ENCODE measurements at regions not wholly inside any gene's neighbourhood (a gene's known extent, or its start where the extent isn't known, plus 50 kb on each side); places are given as distances from the start of the nearest gene placed in this dataset.
A peak's percentile ranks its signal among the peaks of the same experiment; 100 is the strongest.

GRCh38 chr13:68473834-68474326 is 1243.7 kb upstream of the PCDH9 start:
- DNase-seq (ENCODE audit: low read depth) = no peak
- no peak overlapping the region for H3K9ac ChIP-seq (ENCODE audit: low read length)

GRCh38 chr13:68467160-68467559 is 1237.0 kb upstream of the PCDH9 start:
- DNase-seq (ENCODE audit: low read depth) = no peak
- Histone ChIP-seq H3K4me1 (ENCODE audit: control insufficient read depth, insufficient read depth, low read length) (no peaks in the 10 kb centered on the region), H3K9me3 (ENCODE audit: control insufficient read depth, low read length) (no peaks in the 10 kb centered on the region), H3K4me3 (ENCODE audit: low read length) (no peak overlapping the region), H3K36me3 (ENCODE audit: control insufficient read depth, insufficient read depth, low read length, severe bottlenecking) (no peaks in the 10 kb centered on the region), H3K27me3 (replicated peaks; ENCODE audit: control insufficient read depth, insufficient read depth, low read length) (no peaks in the 10 kb centered on the region), H3K9ac (ENCODE audit: low read length) (no peak overlapping the region)

More at GRCh38 chr13:68473834-68474326, 1243.7 kb upstream of the PCDH9 start:
- Histone ChIP-seq H3K4me1 (ENCODE audit: control insufficient read depth, insufficient read depth, low read length) (no peaks in the 10 kb centered on the region), H3K36me3 (ENCODE audit: control insufficient read depth, insufficient read depth, low read length, severe bottlenecking) (no peaks in the 10 kb centered on the region), H3K27me3 (replicated peaks; ENCODE audit: control insufficient read depth, insufficient read depth, low read length) (no peaks in the 10 kb centered on the region), H3K9me3 (ENCODE audit: control insufficient read depth, low read length) (no peaks in the 10 kb centered on the region), H3K4me3 (ENCODE audit: low read length) (no peak overlapping the region)

GRCh38 chr13:68440874-68441273 is 1210.7 kb upstream of the PCDH9 start:
- no peak overlapping the region for H3K9ac ChIP-seq (ENCODE audit: low read length)
- no peak for DNase-seq (ENCODE audit: low read depth)
- H3K9me3 ChIP-seq (ENCODE audit: control insufficient read depth, low read length) = peaks cover 4% of the 10 kb centered on the region
- H3K4me1 ChIP-seq (ENCODE audit: control insufficient read depth, insufficient read depth, low read length) = no peaks in the 10 kb centered on the region
- H3K27me3 ChIP-seq (replicated peaks; ENCODE audit: control insufficient read depth, insufficient read depth, low read length) = no peaks in the 10 kb centered on the region
- no peaks in the 10 kb centered on the region for H3K36me3 ChIP-seq (ENCODE audit: control insufficient read depth, insufficient read depth, low read length, severe bottlenecking)
- H3K4me3 ChIP-seq (ENCODE audit: low read length) = no peak overlapping the region

- Histone ChIP-seq H3K4me1 (ENCODE audit: control insufficient read depth, insufficient read depth, low read length) (no peaks in the 10 kb centered on the region), H3K9me3 (ENCODE audit: control insufficient read depth, low read length) (peaks cover 3% of the 10 kb centered on the region), H3K36me3 (ENCODE audit: control insufficient read depth, insufficient read depth, low read length, severe bottlenecking) (no peaks in the 10 kb centered on the region), H3K4me3 (ENCODE audit: low read length) (no peak overlapping the region), H3K9ac (ENCODE audit: low read length) (no peak overlapping the region), H3K27me3 (replicated peaks; ENCODE audit: control insufficient read depth, insufficient read depth, low read length) (no peaks in the 10 kb centered on the region)
- peak; percentile 0 for DNase-seq (ENCODE audit: low read depth)
These were observed 1209.7 kb upstream of the PCDH9 start for GRCh38 chr13:68439817-68440216.

- Histone ChIP-seq H3K27me3 (replicated peaks; ENCODE audit: control insufficient read depth, insufficient read depth, low read length) (no peaks in the 10 kb centered on the region), H3K9me3 (ENCODE audit: control insufficient read depth, low read length) (peaks cover 6% of the 10 kb centered on the region), H3K36me3 (ENCODE audit: control insufficient read depth, insufficient read depth, low read length, severe bottlenecking) (no peaks in the 10 kb centered on the region), H3K9ac (ENCODE audit: low read length) (no peak overlapping the region), H3K4me1 (ENCODE audit: control insufficient read depth, insufficient read depth, low read length) (no peaks in the 10 kb centered on the region), H3K4me3 (ENCODE audit: low read length) (no peak overlapping the region)
- no peak for DNase-seq (ENCODE audit: low read depth)
These were observed 1198.2 kb upstream of the PCDH9 start for GRCh38 chr13:68428292-68428691.

- Histone ChIP-seq H3K9ac (ENCODE audit: low read length) (no peak overlapping the region), H3K9me3 (ENCODE audit: control insufficient read depth, low read length) (peaks cover 16% of the 10 kb centered on the region), H3K27me3 (replicated peaks; ENCODE audit: control insufficient read depth, insufficient read depth, low read length) (no peaks in the 10 kb centered on the region), H3K36me3 (ENCODE audit: control insufficient read depth, insufficient read depth, low read length, severe bottlenecking) (no peaks in the 10 kb centered on the region), H3K4me1 (ENCODE audit: control insufficient read depth, insufficient read depth, low read length) (no peaks in the 10 kb centered on the region), H3K4me3 (ENCODE audit: low read length) (no peak overlapping the region)
- no peak for DNase-seq (ENCODE audit: low read depth)
These were observed 1187.7 kb upstream of the PCDH9 start for GRCh38 chr13:68417801-68418200.

GRCh38 chr13:68410007-68410406 is 1179.9 kb upstream of the PCDH9 start:
- Histone ChIP-seq H3K27me3 (replicated peaks; ENCODE audit: control insufficient read depth, insufficient read depth, low read length) (no peaks in the 10 kb centered on the region), H3K4me1 (ENCODE audit: control insufficient read depth, insufficient read depth, low read length) (no peaks in the 10 kb centered on the region), H3K9ac (ENCODE audit: low read length) (no peak overlapping the region), H3K4me3 (ENCODE audit: low read length) (no peak overlapping the region), H3K9me3 (ENCODE audit: control insufficient read depth, low read length) (peaks cover 23% of the 10 kb centered on the region), H3K36me3 (ENCODE audit: control insufficient read depth, insufficient read depth, low read length, severe bottlenecking) (no peaks in the 10 kb centered on the region)
- no peak for DNase-seq (ENCODE audit: low read depth)

GRCh38 chr13:68390987-68391386 is 1160.9 kb upstream of the PCDH9 start:
- Histone ChIP-seq H3K9ac (ENCODE audit: low read length) (no peak overlapping the region), H3K9me3 (ENCODE audit: control insufficient read depth, low read length) (no peaks in the 10 kb centered on the region), H3K4me1 (ENCODE audit: control insufficient read depth, insufficient read depth, low read length) (no peaks in the 10 kb centered on the region), H3K27me3 (replicated peaks; ENCODE audit: control insufficient read depth, insufficient read depth, low read length) (no peaks in the 10 kb centered on the region), H3K4me3 (ENCODE audit: low read length) (no peak overlapping the region), H3K36me3 (ENCODE audit: control insufficient read depth, insufficient read depth, low read length, severe bottlenecking) (no peaks in the 10 kb centered on the region)
- DNase-seq (ENCODE audit: low read depth) = no peak

GRCh38 chr13:68386808-68387207 is 1156.7 kb upstream of the PCDH9 start:
- no peak for DNase-seq (ENCODE audit: low read depth)
- no peak overlapping the region for H3K9ac ChIP-seq (ENCODE audit: low read length)
- no peaks in the 10 kb centered on the region for H3K4me1 ChIP-seq (ENCODE audit: control insufficient read depth, insufficient read depth, low read length)
- no peak overlapping the region for H3K4me3 ChIP-seq (ENCODE audit: low read length)
- no peaks in the 10 kb centered on the region for H3K36me3 ChIP-seq (ENCODE audit: control insufficient read depth, insufficient read depth, low read length, severe bottlenecking)
- no peaks in the 10 kb centered on the region for H3K9me3 ChIP-seq (ENCODE audit: control insufficient read depth, low read length)
- H3K27me3 ChIP-seq (replicated peaks; ENCODE audit: control insufficient read depth, insufficient read depth, low read length) = no peaks in the 10 kb centered on the region

- no peaks in the 10 kb centered on the region for H3K27me3 ChIP-seq (replicated peaks; ENCODE audit: control insufficient read depth, insufficient read depth, low read length)
- H3K9ac ChIP-seq (ENCODE audit: low read length) = no peak overlapping the region
- H3K4me3 ChIP-seq (ENCODE audit: low read length) = no peak overlapping the region
- no peaks in the 10 kb centered on the region for H3K4me1 ChIP-seq (ENCODE audit: control insufficient read depth, insufficient read depth, low read length)
- no peaks in the 10 kb centered on the region for H3K9me3 ChIP-seq (ENCODE audit: control insufficient read depth, low read length)
- H3K36me3 ChIP-seq (ENCODE audit: control insufficient read depth, insufficient read depth, low read length, severe bottlenecking) = no peaks in the 10 kb centered on the region
- no peak for DNase-seq (ENCODE audit: low read depth)
These were observed 1150.2 kb upstream of the PCDH9 start for GRCh38 chr13:68380041-68380973.

GRCh38 chr13:68378294-68378693 is 1148.2 kb upstream of the PCDH9 start:
- no peaks in the 10 kb centered on the region for H3K9me3 ChIP-seq (ENCODE audit: control insufficient read depth, low read length)
- H3K36me3 ChIP-seq (ENCODE audit: control insufficient read depth, insufficient read depth, low read length, severe bottlenecking) = no peaks in the 10 kb centered on the region
- DNase-seq (ENCODE audit: low read depth) = no peak
- no peaks in the 10 kb centered on the region for H3K4me1 ChIP-seq (ENCODE audit: control insufficient read depth, insufficient read depth, low read length)
- H3K27me3 ChIP-seq (replicated peaks; ENCODE audit: control insufficient read depth, insufficient read depth, low read length) = no peaks in the 10 kb centered on the region
- H3K9ac ChIP-seq (ENCODE audit: low read length) = no peak overlapping the region
- no peak overlapping the region for H3K4me3 ChIP-seq (ENCODE audit: low read length)
